ENCODE measurements at regions not wholly inside any gene's neighbourhood (a gene's known extent, or its start where the extent isn't known, plus 50 kb on each side); places are given as distances from the start of the nearest gene placed in this dataset.

DNA sequence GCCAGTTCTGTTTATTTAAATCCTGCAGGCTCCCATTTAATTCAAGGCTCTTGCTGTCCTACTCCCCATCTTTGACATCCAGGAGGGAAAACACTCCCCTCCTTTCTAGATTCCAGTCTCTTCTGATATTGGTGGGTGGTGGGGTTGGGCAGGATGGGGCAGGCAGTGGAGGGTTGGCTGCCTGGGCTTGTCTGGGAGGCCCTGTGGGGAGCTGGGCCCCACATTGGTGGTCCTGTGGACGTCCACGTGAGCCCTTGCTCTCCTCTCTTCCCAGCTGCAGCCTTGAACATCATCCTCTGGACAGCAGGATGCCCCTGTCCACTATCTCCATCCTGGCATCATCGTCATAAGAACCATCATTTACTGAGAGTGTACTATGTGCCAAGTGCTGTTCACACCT, 108.9 kb upstream of the PCBD1 start:
- DNase-seq (ENCODE audit: low spot score, unreplicated experiment), result no peak
- no peak overlapping the region for H3K27ac Mint-ChIP-seq
- H3K9me3 Mint-ChIP-seq (ENCODE audit: low read depth), result no peaks in the 10 kb centered on the region
- H3K27me3 Mint-ChIP-seq, result peaks cover 15% of the 10 kb centered on the region
- H3K4me1 Mint-ChIP-seq (ENCODE audit: low read depth), result no peaks in the 10 kb centered on the region
- no peak overlapping the region for H3K4me3 Mint-ChIP-seq (ENCODE audit: low read depth)
- TF ChIP-seq, protein P1, sequence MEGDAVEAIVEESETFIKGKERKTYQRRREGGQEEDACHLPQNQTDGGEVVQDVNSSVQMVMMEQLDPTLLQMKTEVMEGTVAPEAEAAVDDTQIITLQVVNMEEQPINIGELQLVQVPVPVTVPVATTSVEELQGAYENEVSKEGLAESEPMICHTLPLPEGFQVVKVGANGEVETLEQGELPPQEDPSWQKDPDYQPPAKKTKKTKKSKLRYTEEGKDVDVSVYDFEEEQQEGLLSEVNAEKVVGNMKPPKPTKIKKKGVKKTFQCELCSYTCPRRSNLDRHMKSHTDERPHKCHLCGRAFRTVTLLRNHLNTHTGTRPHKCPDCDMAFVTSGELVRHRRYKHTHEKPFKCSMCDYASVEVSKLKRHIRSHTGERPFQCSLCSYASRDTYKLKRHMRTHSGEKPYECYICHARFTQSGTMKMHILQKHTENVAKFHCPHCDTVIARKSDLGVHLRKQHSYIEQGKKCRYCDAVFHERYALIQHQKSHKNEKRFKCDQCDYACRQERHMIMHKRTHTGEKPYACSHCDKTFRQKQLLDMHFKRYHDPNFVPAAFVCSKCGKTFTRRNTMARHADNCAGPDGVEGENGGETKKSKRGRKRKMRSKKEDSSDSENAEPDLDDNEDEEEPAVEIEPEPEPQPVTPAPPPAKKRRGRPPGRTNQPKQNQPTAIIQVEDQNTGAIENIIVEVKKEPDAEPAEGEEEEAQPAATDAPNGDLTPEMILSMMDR (IDR thresholded peaks at IDR 0.05; ENCODE audit: unreplicated experiment), result no peak
- no peaks in the 10 kb centered on the region for H3K36me3 Mint-ChIP-seq (ENCODE audit: insufficient read depth)

DNA sequence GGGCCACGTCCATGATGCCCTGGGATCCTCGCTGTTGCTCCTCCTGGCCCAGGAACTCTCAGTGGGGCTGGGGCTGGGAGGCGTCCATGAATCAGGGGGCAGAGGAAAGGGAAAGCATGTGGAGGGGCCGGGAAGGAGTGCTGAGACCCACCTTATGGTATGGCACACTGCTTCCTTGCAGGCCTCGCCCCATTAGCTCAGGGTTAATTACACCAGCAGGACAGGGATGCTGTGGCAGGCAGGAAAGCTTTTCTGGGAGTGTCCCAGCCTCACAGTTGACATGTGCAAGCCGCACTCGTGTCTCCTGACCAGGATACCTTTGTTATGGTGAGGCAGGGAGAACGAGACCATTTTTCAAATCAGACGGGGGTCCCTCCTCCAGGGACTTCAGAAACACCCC, 109.7 kb upstream of the PCBD1 start:
- peaks cover 22% of the 10 kb centered on the region for H3K27me3 Mint-ChIP-seq
- no peak overlapping the region for H3K27ac Mint-ChIP-seq
- no peaks in the 10 kb centered on the region for H3K36me3 Mint-ChIP-seq (ENCODE audit: insufficient read depth)
- H3K4me3 Mint-ChIP-seq (ENCODE audit: low read depth), result no peak overlapping the region
- TF ChIP-seq, protein P1 (IDR thresholded peaks at IDR 0.05; ENCODE audit: unreplicated experiment), result no peak
- no peak for DNase-seq (ENCODE audit: low spot score, unreplicated experiment)
- no peaks in the 10 kb centered on the region for H3K9me3 Mint-ChIP-seq (ENCODE audit: low read depth)
- H3K4me1 Mint-ChIP-seq (ENCODE audit: low read depth), result no peaks in the 10 kb centered on the region

DNA sequence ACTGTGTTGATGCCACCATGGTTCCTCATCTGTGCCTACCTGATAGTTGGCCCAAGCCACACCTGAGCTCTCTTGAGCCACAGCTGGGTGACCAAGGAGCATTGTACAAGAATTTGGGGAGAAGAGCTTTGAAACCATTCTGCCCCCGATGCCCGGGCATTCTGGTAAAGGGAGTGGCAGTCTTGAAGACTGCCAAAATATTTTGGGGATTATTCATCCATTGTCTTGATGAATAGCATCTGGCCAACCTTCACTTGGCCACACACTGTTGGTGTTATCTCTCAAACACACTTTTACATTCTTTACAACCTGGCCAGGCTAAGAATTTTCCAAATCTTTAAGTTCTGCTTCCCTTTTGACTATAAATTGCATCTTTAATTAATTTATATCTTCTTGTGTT, 113.1 kb upstream of the PCBD1 start:
- Mint-ChIP-seq H3K9me3 (ENCODE audit: low read depth) (no peaks in the 10 kb centered on the region), H3K27ac (no peak overlapping the region), H3K4me3 (ENCODE audit: low read depth) (no peak overlapping the region), H3K27me3 (peaks cover 26% of the 10 kb centered on the region), H3K36me3 (ENCODE audit: insufficient read depth) (no peaks in the 10 kb centered on the region), H3K4me1 (ENCODE audit: low read depth) (no peaks in the 10 kb centered on the region)
- TF ChIP-seq, protein P1 (IDR thresholded peaks at IDR 0.05; ENCODE audit: unreplicated experiment), result no peak
- no peak for DNase-seq (ENCODE audit: low spot score, unreplicated experiment)

DNA sequence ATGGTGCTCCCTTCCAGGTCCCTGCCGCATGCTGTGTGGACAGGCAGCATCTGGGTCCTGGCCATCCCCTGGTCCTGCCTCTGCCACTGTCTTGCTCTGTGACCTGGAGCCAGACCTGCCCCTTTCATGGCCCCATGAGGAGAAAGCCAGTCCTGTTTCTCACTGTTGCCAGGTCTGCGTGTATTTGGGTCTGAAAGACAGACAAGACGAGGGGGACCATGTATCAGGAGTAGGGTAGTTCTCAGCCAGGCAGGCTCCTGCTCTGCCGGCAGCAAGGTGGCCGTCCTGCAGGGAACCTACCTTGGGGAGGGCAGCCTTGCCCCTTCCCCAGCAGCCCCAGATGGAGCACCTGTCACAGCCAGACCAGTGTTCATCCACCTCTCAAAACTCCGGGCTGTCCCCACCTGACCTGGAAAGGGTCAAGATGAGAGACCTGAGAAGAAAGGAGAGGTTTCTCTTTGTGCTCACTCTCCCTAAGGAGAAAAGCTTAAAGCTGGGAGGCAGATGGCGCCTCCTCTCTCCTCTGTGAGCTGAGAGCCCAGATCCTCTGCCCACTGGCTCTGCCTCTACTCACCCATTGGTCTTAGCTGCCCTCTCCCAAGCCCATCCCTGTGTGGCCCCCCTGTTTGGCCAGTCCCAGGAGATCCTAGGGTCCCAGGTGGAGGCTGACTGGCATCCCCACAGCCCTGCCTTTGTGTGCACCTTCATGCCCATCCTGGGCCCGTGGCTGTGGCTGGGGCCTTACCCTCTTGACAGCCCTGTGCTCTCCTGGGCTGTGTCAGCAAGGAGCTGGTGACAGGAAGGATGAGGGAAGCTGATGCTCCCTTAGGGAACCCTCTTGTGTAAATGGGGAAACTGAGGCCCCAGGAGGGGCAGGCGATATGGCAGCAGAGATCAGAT, 116.1 kb upstream of the PCBD1 start:
- no peak for DNase-seq (ENCODE audit: low spot score, unreplicated experiment)
- peaks cover 3% of the 10 kb centered on the region for H3K4me1 Mint-ChIP-seq (ENCODE audit: low read depth)
- no peaks in the 10 kb centered on the region for H3K9me3 Mint-ChIP-seq (ENCODE audit: low read depth)
- TF ChIP-seq, protein P1 (IDR thresholded peaks at IDR 0.05; ENCODE audit: unreplicated experiment), result no peak
- H3K27me3 Mint-ChIP-seq, result peaks cover 22% of the 10 kb centered on the region
- no peaks in the 10 kb centered on the region for H3K36me3 Mint-ChIP-seq (ENCODE audit: insufficient read depth)
- no peak overlapping the region for H3K4me3 Mint-ChIP-seq (ENCODE audit: low read depth)
- H3K27ac Mint-ChIP-seq, result no peak overlapping the region

DNA sequence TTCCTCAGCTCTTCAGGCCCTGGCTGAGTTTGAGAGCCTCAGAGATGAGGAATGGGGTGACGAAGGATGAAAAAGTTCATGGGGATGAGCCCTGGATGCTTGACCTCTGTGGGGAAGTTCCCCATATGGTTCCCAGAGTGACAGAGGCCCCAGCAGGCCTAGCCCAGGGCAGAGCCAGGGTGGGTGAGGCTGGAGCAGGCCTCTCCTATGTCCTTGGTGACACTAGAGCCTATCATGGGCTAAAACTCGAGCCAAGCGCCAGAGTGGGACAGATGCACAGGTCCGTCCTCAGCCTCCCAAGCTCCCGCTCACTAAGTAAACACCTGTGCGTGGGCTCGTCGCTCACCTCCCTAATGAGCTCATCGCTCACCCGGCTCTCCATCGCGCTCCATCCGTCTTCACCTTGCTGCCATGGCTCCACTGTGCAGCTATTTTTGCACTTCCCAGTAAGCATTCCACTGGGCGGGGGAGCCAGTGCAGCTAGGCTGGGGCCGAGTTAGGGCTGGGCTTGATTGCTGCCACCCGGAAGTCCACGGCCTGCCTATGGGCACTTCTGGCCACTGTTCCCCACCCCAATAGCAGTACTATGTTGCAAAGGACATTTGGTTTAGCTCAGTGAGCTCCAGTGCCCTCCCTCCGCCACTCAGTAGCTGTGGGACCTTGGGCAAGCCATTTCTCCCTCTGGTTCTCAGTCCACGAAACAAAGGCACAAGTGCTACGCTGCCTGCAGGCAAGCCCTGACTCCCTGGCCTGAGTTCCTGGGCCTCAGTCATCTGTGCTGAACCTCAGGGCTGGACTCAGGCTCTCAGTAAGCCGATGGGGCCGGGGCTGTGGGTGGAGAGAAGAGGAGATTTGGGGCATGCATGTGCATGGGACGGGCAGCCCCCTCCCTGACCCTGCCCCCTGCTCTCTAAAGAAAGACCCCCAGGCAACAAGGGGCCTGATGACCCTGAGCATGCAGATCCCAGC, 117.3 kb upstream of the PCBD1 start:
- H3K9me3 Mint-ChIP-seq (ENCODE audit: low read depth), result no peaks in the 10 kb centered on the region
- H3K4me3 Mint-ChIP-seq (ENCODE audit: low read depth), result no peak overlapping the region
- peaks cover 4% of the 10 kb centered on the region for H3K4me1 Mint-ChIP-seq (ENCODE audit: low read depth)
- H3K27ac Mint-ChIP-seq, result no peak overlapping the region
- TF ChIP-seq, protein P1 (IDR thresholded peaks at IDR 0.05; ENCODE audit: unreplicated experiment), result no peak
- H3K27me3 Mint-ChIP-seq, result peaks cover 22% of the 10 kb centered on the region
- no peaks in the 10 kb centered on the region for H3K36me3 Mint-ChIP-seq (ENCODE audit: insufficient read depth)
- no peak for DNase-seq (ENCODE audit: low spot score, unreplicated experiment)
